Erythroblast (primary cell): ENCODE measurements at regions not wholly inside any gene's neighbourhood (a gene's known extent, or its start where the extent isn't known, plus 50 kb on each side); places are given as distances from the start of the nearest gene placed in this dataset.

Source experiments
- GATA1 ChIP-seq: IDR thresholded peaks from 2 replicates; pipeline ENCODE4 v1.6.1; 2011; ENCODE audit warnings: low read depth, mild to moderate bottlenecking, control low read depth, low read length, moderate library complexity
- POLR2A ChIP-seq: IDR thresholded peaks from 2 replicates; pipeline ENCODE4 v1.6.1; 2011; ENCODE audit warnings: mild to moderate bottlenecking, low read length

DNA sequence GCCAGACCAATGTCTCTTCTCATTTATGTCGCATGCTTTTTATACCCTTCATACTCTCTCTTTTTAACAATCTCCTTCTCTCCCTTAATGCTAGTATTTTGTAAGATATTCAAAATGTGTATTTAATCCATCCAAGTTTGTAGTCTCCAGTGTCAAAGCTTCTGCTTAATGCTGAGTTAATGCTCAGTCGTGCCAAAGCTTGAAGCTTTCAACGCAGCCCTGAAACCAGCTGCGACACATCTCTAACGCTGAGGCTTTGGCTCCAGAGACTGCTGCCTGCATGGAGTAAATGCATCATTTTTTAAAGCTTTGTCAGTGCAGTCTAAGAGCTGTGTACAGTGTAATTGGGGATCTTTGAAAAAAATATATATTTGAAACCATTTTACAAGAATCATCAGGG is 2108.8 kb upstream of the PIK3C3 start:
- TF ChIP-seq POLR2A, result no peak
- no peak for TF ChIP-seq GATA1
